GM12878 (cell line): ENCODE measurements at regions not wholly inside any gene's neighbourhood (a gene's known extent, or its start where the extent isn't known, plus 50 kb on each side); places are given as distances from the start of the nearest gene placed in this dataset.

Source experiments
- BHLHE40 ChIP-seq, 2 experiments: fragments of 450-650 bp in 1 of 2; IDR thresholded peaks; 2 replicates each; pipeline ENCODE4 v1.6.1; 2011 to 2017; ENCODE audit warnings: low read depth in 2 of 2, borderline replicate concordance in 1 of 2, improper control_type of control experiment in 1 of 2, low read length in 1 of 2, mild to moderate bottlenecking in 1 of 2
- E2F8 ChIP-seq: fragments of 450-650 bp; IDR thresholded peaks from 2 replicates; pipeline ENCODE4 v1.6.1; 2018; ENCODE audit warnings: mild to moderate bottlenecking, low read depth, moderate library complexity; ENCODE audit not compliant: partially characterized antibody
- JUND ChIP-seq: IDR thresholded peaks from 2 replicates; pipeline ENCODE4 v1.6.1; 2012; ENCODE audit warnings: low read depth, mild to moderate bottlenecking, low read length, improper control_type of control experiment, moderate library complexity
- POLR2AphosphoS5 ChIP-seq: IDR thresholded peaks from 2 replicates; pipeline ENCODE4 v1.6.1; 2011; ENCODE audit warnings: mild to moderate bottlenecking, low read length, inconsistent platforms
- SIX5 ChIP-seq: IDR thresholded peaks from 2 replicates; pipeline ENCODE4 v1.6.1; 2011; ENCODE audit warnings: mild to moderate bottlenecking, low read depth, low read length, moderate library complexity; ENCODE audit not compliant: severe bottlenecking
- ZNF207 ChIP-seq: fragments of 450-650 bp; IDR thresholded peaks from 2 replicates; pipeline ENCODE4 v1.6.1; 2014; ENCODE audit warnings: antibody characterized with exemption, mild to moderate bottlenecking, borderline replicate concordance
- TF ChIP-seq, protein P1 (sequence below), 3 experiments: IDR thresholded peaks in 2 of 3; conservative IDR thresholded peaks in 1 of 3; 2 replicates each; pipeline ENCODE4 v1.5.1; 2011; ENCODE audit warnings: low read depth in 3 of 3, low read length in 3 of 3, mild to moderate bottlenecking in 3 of 3, control low read depth in 2 of 3, moderate library complexity in 2 of 3, inconsistent platforms in 1 of 3, mixed read lengths in 1 of 3; ENCODE audit not compliant: control insufficient read depth in 2 of 3, insufficient read depth in 1 of 3; ENCODE audit errors: extremely low read depth in 1 of 3

DNA sequence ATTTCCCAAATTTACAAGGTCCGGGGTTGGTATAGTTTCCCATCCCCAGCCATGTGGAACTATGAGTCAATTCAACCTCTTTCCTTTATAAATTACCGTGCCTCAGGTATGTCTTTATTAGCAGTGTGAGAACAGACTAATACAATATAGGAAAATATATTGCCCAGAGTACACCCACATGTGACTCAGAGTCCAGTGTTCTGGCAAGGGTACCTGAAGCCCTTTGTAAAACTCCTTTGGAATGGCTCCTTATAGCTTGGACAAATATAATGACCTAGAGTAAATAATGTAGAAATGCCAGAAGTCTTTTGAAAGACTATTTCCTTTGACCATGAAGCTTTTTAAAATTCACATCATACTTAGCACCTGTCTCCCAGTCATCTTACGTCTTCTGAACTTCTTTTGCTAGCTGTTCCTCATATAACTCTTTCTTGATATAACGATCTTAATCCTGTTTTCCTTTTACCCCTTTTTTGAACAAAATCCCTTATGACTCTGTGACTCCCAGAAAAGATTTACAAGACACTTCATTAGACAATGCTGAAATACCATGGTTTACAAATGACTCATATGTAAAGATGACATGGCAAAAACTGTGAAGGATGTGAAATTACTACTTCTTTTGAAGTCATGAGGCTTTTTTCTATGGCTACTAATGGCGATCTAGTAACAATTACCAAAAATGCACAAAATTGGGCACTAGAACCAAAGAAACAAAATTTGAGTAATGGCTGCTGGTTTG is 408.9 kb downstream of the NAP1L3 start:
- no peak for TF ChIP-seq SIX5
- no peak for TF ChIP-seq POLR2AphosphoS5
- TF ChIP-seq, protein P1, sequence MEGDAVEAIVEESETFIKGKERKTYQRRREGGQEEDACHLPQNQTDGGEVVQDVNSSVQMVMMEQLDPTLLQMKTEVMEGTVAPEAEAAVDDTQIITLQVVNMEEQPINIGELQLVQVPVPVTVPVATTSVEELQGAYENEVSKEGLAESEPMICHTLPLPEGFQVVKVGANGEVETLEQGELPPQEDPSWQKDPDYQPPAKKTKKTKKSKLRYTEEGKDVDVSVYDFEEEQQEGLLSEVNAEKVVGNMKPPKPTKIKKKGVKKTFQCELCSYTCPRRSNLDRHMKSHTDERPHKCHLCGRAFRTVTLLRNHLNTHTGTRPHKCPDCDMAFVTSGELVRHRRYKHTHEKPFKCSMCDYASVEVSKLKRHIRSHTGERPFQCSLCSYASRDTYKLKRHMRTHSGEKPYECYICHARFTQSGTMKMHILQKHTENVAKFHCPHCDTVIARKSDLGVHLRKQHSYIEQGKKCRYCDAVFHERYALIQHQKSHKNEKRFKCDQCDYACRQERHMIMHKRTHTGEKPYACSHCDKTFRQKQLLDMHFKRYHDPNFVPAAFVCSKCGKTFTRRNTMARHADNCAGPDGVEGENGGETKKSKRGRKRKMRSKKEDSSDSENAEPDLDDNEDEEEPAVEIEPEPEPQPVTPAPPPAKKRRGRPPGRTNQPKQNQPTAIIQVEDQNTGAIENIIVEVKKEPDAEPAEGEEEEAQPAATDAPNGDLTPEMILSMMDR (IDR thresholded peaks at IDR 0.05 in 2 of 3, conservative IDR thresholded peaks at IDR 0.05 in 1 of 3; ENCODE audit: control insufficient read depth in 2 of 3, extremely low read depth in 1 of 3, insufficient read depth in 1 of 3, low read depth in 3 of 3, low read length in 3 of 3) = no peak
- TF ChIP-seq BHLHE40 (IDR thresholded peaks at IDR 0.05; ENCODE audit: borderline replicate concordance in 1 of 2, low read depth in 2 of 2, low read length in 1 of 2) = no peak
- no peak for TF ChIP-seq ZNF207
- no peak for TF ChIP-seq JUND
- no peak for TF ChIP-seq E2F8
